ENCODE measurements at regions not wholly inside any gene's neighbourhood (a gene's known extent, or its start where the extent isn't known, plus 50 kb on each side); places are given as distances from the start of the nearest gene placed in this dataset.

GRCh38 chr2:8552293-8552801 is 129.5 kb upstream of the ID2 start:
- WGBS (ENCODE audit: extremely low coverage, insufficient read length, low lambda C conversion rate) = no CpG with 5 or more reads among the region's 17 CpGs
- peaks cover 9% of the 10 kb centered on the region in 2 experiments for H3K4me1 Mint-ChIP-seq
- no peaks in the 10 kb centered on the region for H3K27me3 ChIP-seq (ENCODE audit: insufficient read depth, low read length)
- H3K4ac ChIP-seq (ENCODE audit: low read depth, low read length) = no peak overlapping the region
- H3K9ac ChIP-seq (ENCODE audit: extremely low read depth, insufficient read length, low read length) = no peak overlapping the region
- no peaks in the 10 kb centered on the region for H3K9me3 ChIP-seq (ENCODE audit: control insufficient read depth, low read depth, low read length)
- no peak overlapping the region for H3T11ph ChIP-seq (ENCODE audit: low read length)
- peak overlapping the region in 2 of 3 experiments; percentile 28 to 66; a peak in 3 of 7 replicates for H3K27ac Mint-ChIP-seq
- H2BK12ac ChIP-seq (ENCODE audit: insufficient read length, low read depth, low read length) = no peak overlapping the region
- no peaks in the 10 kb centered on the region for H3K36me3 Mint-ChIP-seq (ENCODE audit: insufficient read depth in 1 of 3, low read depth in 3 of 3)
- no peak overlapping the region for H3K4me3 Mint-ChIP-seq
- TF ChIP-seq CTCF (conservative IDR thresholded peaks at IDR 0.05) = no peak
- H3K79me1 ChIP-seq (ENCODE audit: insufficient read depth, low read depth, low read length, poor library complexity, severe bottlenecking) = no peaks in the 10 kb centered on the region
- no peak overlapping the region for H2BK5ac ChIP-seq (ENCODE audit: insufficient read length, low read length)
- H2AK5ac ChIP-seq (ENCODE audit: insufficient read length, low read length) = no peak overlapping the region
- no peaks in the 10 kb centered on the region for H3K27me3 Mint-ChIP-seq (ENCODE audit: low read depth)
- H4K91ac ChIP-seq (ENCODE audit: insufficient read length, low read depth, low read length) = no peak overlapping the region
- DNase-seq = peak; percentile 18
- H3K4me2 ChIP-seq (ENCODE audit: insufficient read depth, insufficient read length, low read length) = no peak overlapping the region
- H3K23me2 ChIP-seq (ENCODE audit: insufficient read length, low read depth, low read length, poor library complexity, severe bottlenecking) = no peaks in the 10 kb centered on the region
- H3K79me2 ChIP-seq (ENCODE audit: insufficient read depth, low read length) = no peaks in the 10 kb centered on the region
- H4K20me1 ChIP-seq (ENCODE audit: control insufficient read depth, insufficient read depth, insufficient read length) = no peaks in the 10 kb centered on the region
- H3K27ac ChIP-seq (ENCODE audit: insufficient read length, low read depth, low read length) = no peak overlapping the region
- no peak overlapping the region for H2BK120ac ChIP-seq (ENCODE audit: low read depth, low read length, poor library complexity, severe bottlenecking)
- no peak overlapping the region for H2BK20ac ChIP-seq (ENCODE audit: low read depth, low read length, poor library complexity, severe bottlenecking)
- H3K4me1 ChIP-seq (ENCODE audit: insufficient read depth, low read length) = no peaks in the 10 kb centered on the region
- no peak overlapping the region for H2BK15ac ChIP-seq (ENCODE audit: low read depth, low read length)
- H3K14ac ChIP-seq (ENCODE audit: insufficient read depth, low read length) = no peak overlapping the region
- no peak overlapping the region for H4K5ac ChIP-seq (ENCODE audit: insufficient read length, low read depth, low read length)
- H2AFZ ChIP-seq (ENCODE audit: low read length) = no peak overlapping the region
- no peak overlapping the region for H4K8ac ChIP-seq (replicated peaks; ENCODE audit: insufficient read length, low read depth, low read length)
- H3K9me3 Mint-ChIP-seq = no peaks in the 10 kb centered on the region; a peak in 1 of 5 replicates
- H3K56ac ChIP-seq (ENCODE audit: insufficient read length, low read depth, low read length) = no peak overlapping the region
- H3K23ac ChIP-seq (ENCODE audit: insufficient read length, low read depth, low read length) = no peak overlapping the region
- no peak overlapping the region for H3K18ac ChIP-seq (ENCODE audit: insufficient read length, low read depth, low read length)

Measured in H9 (cell line).